ENCODE measurements at regions not wholly inside any gene's neighbourhood (a gene's known extent, or its start where the extent isn't known, plus 50 kb on each side); places are given as distances from the start of the nearest gene placed in this dataset.

DNA sequence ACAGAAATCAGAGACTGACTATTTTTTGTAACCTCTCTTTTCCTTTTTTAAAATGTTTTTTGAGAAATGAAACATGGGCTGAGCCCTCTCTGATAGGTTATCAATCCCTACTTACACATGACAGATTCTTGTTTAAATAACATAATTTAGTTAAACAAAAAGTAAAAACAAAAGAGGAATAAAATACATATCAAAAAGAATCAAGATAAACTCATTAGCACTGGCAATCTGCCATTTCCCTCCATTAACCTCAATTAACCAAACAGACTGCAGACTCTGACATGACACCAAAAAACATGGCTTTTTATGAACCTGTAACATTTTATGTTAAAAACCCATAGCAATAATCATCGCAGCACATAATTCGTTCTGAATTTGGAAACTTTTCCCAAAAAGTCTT, 284.4 kb upstream of the MTNR1B start:
- Histone ChIP-seq H4K20me1 (ENCODE audit: insufficient read depth) (no peaks in the 10 kb centered on the region), H3K4me3 (IDR thresholded peaks at IDR 0.05; ENCODE audit: insufficient read depth, low read depth, low read length) (no peak overlapping the region), H2AFZ (ENCODE audit: low read depth) (no peak overlapping the region), H3K27ac (no peak overlapping the region), H3K36me3 (ENCODE audit: insufficient read depth) (no peaks in the 10 kb centered on the region), H3K9ac (no peak overlapping the region), H3K79me2 (ENCODE audit: insufficient read depth, low read depth) (no peaks in the 10 kb centered on the region), H3K27me3 (ENCODE audit: insufficient read depth, low read depth) (no peaks in the 10 kb centered on the region), H3K4me2 (no peak overlapping the region), H3K4me1 (ENCODE audit: low read depth, poor library complexity, severe bottlenecking) (no peaks in the 10 kb centered on the region)
- TF ChIP-seq CTCF (conservative IDR thresholded peaks at IDR 0.05; ENCODE audit: low read depth, low read length): no peak

- Histone ChIP-seq H3K36me3 (ENCODE audit: insufficient read depth) (no peaks in the 10 kb centered on the region), H3K79me2 (ENCODE audit: insufficient read depth, low read depth) (no peaks in the 10 kb centered on the region)
These were observed 281.7 kb upstream of the MTNR1B start for GRCh38 chr11:92687724-92688123.

GRCh38 chr11:92688416-92688815, 281.0 kb upstream of the MTNR1B start:
- Histone ChIP-seq H3K9ac (no peak overlapping the region), H3K36me3 (ENCODE audit: insufficient read depth) (no peaks in the 10 kb centered on the region), H3K4me1 (ENCODE audit: low read depth, poor library complexity, severe bottlenecking) (no peaks in the 10 kb centered on the region), H4K20me1 (ENCODE audit: insufficient read depth) (no peaks in the 10 kb centered on the region), H3K4me3 (IDR thresholded peaks at IDR 0.05; ENCODE audit: insufficient read depth, low read depth, low read length) (no peak overlapping the region), H3K79me2 (ENCODE audit: insufficient read depth, low read depth) (no peaks in the 10 kb centered on the region), H3K4me2 (no peak overlapping the region), H3K27ac (no peak overlapping the region), H2AFZ (ENCODE audit: low read depth) (no peak overlapping the region), H3K27me3 (ENCODE audit: insufficient read depth, low read depth) (no peaks in the 10 kb centered on the region)
- TF ChIP-seq CTCF (conservative IDR thresholded peaks at IDR 0.05; ENCODE audit: low read depth, low read length): no peak

More at GRCh38 chr11:92687724-92688123, 281.7 kb upstream of the MTNR1B start:
- no peaks in the 10 kb centered on the region for H3K27me3 ChIP-seq (ENCODE audit: insufficient read depth, low read depth)
- no peaks in the 10 kb centered on the region for H3K4me1 ChIP-seq (ENCODE audit: low read depth, poor library complexity, severe bottlenecking)
- H3K9ac ChIP-seq: no peak overlapping the region
- no peak overlapping the region for H3K4me3 ChIP-seq (IDR thresholded peaks at IDR 0.05; ENCODE audit: insufficient read depth, low read depth, low read length)
- no peaks in the 10 kb centered on the region for H4K20me1 ChIP-seq (ENCODE audit: insufficient read depth)
- no peak overlapping the region for H3K4me2 ChIP-seq
- TF ChIP-seq CTCF (conservative IDR thresholded peaks at IDR 0.05; ENCODE audit: low read depth, low read length): no peak
- H3K27ac ChIP-seq: no peak overlapping the region
- no peak overlapping the region for H2AFZ ChIP-seq (ENCODE audit: low read depth)

GRCh38 chr11:92692826-92693546, 276.5 kb upstream of the MTNR1B start:
- Histone ChIP-seq H3K4me2 (no peak overlapping the region), H2AFZ (ENCODE audit: low read depth) (no peak overlapping the region), H3K27ac (no peak overlapping the region), H3K27me3 (ENCODE audit: insufficient read depth, low read depth) (no peaks in the 10 kb centered on the region), H3K4me1 (ENCODE audit: low read depth, poor library complexity, severe bottlenecking) (no peaks in the 10 kb centered on the region), H3K4me3 (IDR thresholded peaks at IDR 0.05; ENCODE audit: insufficient read depth, low read depth, low read length) (no peak overlapping the region), H3K36me3 (ENCODE audit: insufficient read depth) (no peaks in the 10 kb centered on the region), H3K79me2 (ENCODE audit: insufficient read depth, low read depth) (no peaks in the 10 kb centered on the region), H4K20me1 (ENCODE audit: insufficient read depth) (no peaks in the 10 kb centered on the region), H3K9ac (no peak overlapping the region)
- no peak for TF ChIP-seq CTCF (conservative IDR thresholded peaks at IDR 0.05; ENCODE audit: low read depth, low read length)
